Endothelial cell (in vitro differentiated cells): ENCODE measurements at regions not wholly inside any gene's neighbourhood (a gene's known extent, or its start where the extent isn't known, plus 50 kb on each side); places are given as distances from the start of the nearest gene placed in this dataset.
"Not testable (repeated sequence)": the region's sequence is repeated elsewhere in the genome, so short reads cannot be mapped to it uniquely, and the experiment has no call there.

Experiments
- DNase-seq: peaks from one replicate; pipeline ENCODE4 v3.0.0; 2021; ENCODE audit warnings: low spot score
- H3K27ac Mint-ChIP-seq: one replicate; pipeline ENCODE4 v1.8.0; 2021; ENCODE audit warnings: mixed read lengths, inconsistent platforms; ENCODE audit not compliant: unreplicated experiment
- H3K27me3 Mint-ChIP-seq: one replicate; pipeline ENCODE4 v1.8.0; 2021; ENCODE audit warnings: mild to moderate bottlenecking, moderate library complexity, mixed read lengths, inconsistent platforms; ENCODE audit not compliant: unreplicated experiment
- H3K36me3 Mint-ChIP-seq: one replicate; pipeline ENCODE4 v1.8.0; 2021; ENCODE audit warnings: mild to moderate bottlenecking, low read depth, mixed read lengths, inconsistent platforms; ENCODE audit not compliant: unreplicated experiment
- H3K4me1 Mint-ChIP-seq: one replicate; pipeline ENCODE4 v1.8.0; 2021; ENCODE audit warnings: mild to moderate bottlenecking, mixed read lengths, inconsistent platforms; ENCODE audit not compliant: unreplicated experiment
- H3K4me3 Mint-ChIP-seq: one replicate; pipeline ENCODE4 v1.8.0; 2021; ENCODE audit warnings: mild to moderate bottlenecking, mixed read lengths, inconsistent platforms; ENCODE audit not compliant: unreplicated experiment
- H3K9me3 Mint-ChIP-seq: one replicate; pipeline ENCODE4 v1.8.0; 2021; ENCODE audit warnings: mixed read lengths, inconsistent platforms; ENCODE audit not compliant: unreplicated experiment
- CTCF ChIP-seq: fragments of 200-600 bp; sonication (generic); IDR thresholded peaks from one replicate; pipeline ENCODE4 v1.5.0; 2021; ENCODE audit warnings: antibody characterized with exemption; ENCODE audit not compliant: unreplicated experiment

- no peak overlapping the region for H3K4me3 Mint-ChIP-seq
- H3K27me3 Mint-ChIP-seq, result no peaks in the 10 kb centered on the region
- H3K4me1 Mint-ChIP-seq, result peaks cover 3% of the 10 kb centered on the region
- DNase-seq, result no peak
- no peak overlapping the region for H3K27ac Mint-ChIP-seq
- no peak for TF ChIP-seq CTCF
- no peaks in the 10 kb centered on the region for H3K36me3 Mint-ChIP-seq
- H3K9me3 Mint-ChIP-seq, result no peaks in the 10 kb centered on the region
Observed at GRCh38 chr22:33142282-33143055, 84.3 kb upstream of the SYN3 start.

GRCh38 chr22:33139937-33140336 is 81.8 kb upstream of the SYN3 start:
- no peaks in the 10 kb centered on the region for H3K27me3 Mint-ChIP-seq
- H3K36me3 Mint-ChIP-seq, result no peaks in the 10 kb centered on the region
- no peak overlapping the region for H3K27ac Mint-ChIP-seq
- DNase-seq, result no peak
- no peaks in the 10 kb centered on the region for H3K9me3 Mint-ChIP-seq
- no peak for TF ChIP-seq CTCF
- peaks cover 3% of the 10 kb centered on the region for H3K4me1 Mint-ChIP-seq
- no peak overlapping the region for H3K4me3 Mint-ChIP-seq

- H3K27me3 Mint-ChIP-seq, H3K9me3 Mint-ChIP-seq, H3K4me1 Mint-ChIP-seq, H3K36me3 Mint-ChIP-seq, H3K4me3 Mint-ChIP-seq, H3K27ac Mint-ChIP-seq, DNase-seq: not testable (repeated sequence)
Observed at GRCh38 chr22:33138333-33138732, 80.2 kb upstream of the SYN3 start.

- TF ChIP-seq CTCF, result no peak
- no peak overlapping the region for H3K27ac Mint-ChIP-seq
- H3K36me3 Mint-ChIP-seq, result no peaks in the 10 kb centered on the region
- no peaks in the 10 kb centered on the region for H3K27me3 Mint-ChIP-seq
- no peak for DNase-seq
- no peaks in the 10 kb centered on the region for H3K4me1 Mint-ChIP-seq
- H3K9me3 Mint-ChIP-seq, result no peaks in the 10 kb centered on the region
- H3K4me3 Mint-ChIP-seq, result no peak overlapping the region
Observed at GRCh38 chr22:33130473-33130872, 72.3 kb upstream of the SYN3 start.

- Mint-ChIP-seq H3K36me3 (no peaks in the 10 kb centered on the region), H3K4me1 (no peaks in the 10 kb centered on the region), H3K27ac (no peak overlapping the region), H3K4me3 (no peak overlapping the region), H3K27me3 (no peaks in the 10 kb centered on the region), H3K9me3 (no peaks in the 10 kb centered on the region)
- TF ChIP-seq CTCF, result no peak
- DNase-seq, result no peak
Observed at GRCh38 chr22:33129621-33130020, 71.4 kb upstream of the SYN3 start.
